NT2/D1 (cell line): ENCODE measurements at regions not wholly inside any gene's neighbourhood (a gene's known extent, or its start where the extent isn't known, plus 50 kb on each side); places are given as distances from the start of the nearest gene placed in this dataset.

Experiments
- SUZ12 ChIP-seq: IDR thresholded peaks from 2 replicates; pipeline ENCODE4 v1.6.1; 2011; ENCODE audit not compliant: insufficient read length, insufficient read depth; ENCODE audit errors: extremely low read depth
- ZNF274 ChIP-seq: IDR thresholded peaks from 2 replicates; pipeline ENCODE4 v1.6.1; 2011; ENCODE audit warnings: mild to moderate bottlenecking, low read depth, low read length

- TF ChIP-seq ZNF274: no peak
- TF ChIP-seq SUZ12: no peak
These were observed 76.4 kb upstream of the TMEM132C start for GRCh38 chr12:128190614-128191013.
